SKM-1 treated with dmso at 0.1 percent for 144 hours (cell line): ENCODE measurements at regions not wholly inside any gene's neighbourhood (a gene's known extent, or its start where the extent isn't known, plus 50 kb on each side); places are given as distances from the start of the nearest gene placed in this dataset.

ENCODE experiments used
- DNase-seq: peaks from one replicate; lab custom pipeline; 2025; ENCODE audit not compliant: unreplicated experiment; lab: John Stamatoyannopoulos, UW

DNA sequence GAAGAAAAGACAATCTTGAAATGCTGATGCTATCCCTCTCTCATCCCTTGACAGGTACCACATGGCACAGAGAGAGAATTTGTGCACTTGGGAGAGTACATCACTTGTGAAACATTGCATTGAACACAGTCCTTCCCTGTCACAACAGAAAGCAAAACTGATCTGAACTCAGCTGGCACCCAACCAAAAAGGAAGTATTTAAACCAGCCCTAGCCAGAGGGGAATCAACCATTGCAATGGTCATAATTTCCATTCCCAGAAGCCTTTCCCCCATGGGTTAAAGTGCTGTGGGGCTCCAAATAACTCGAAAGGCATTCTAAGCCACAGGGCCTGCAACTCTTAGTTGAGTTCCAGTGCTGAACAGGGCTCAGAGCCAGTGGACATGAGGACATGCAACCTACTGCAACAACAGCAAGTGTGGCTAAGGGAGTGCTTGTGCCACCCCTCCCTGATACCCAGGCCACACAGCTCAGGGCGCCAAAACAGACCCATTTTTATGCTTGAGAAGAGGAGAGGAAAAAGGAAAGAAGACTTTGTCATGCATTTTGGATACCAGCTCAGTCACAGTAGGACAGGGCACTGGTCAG lies 530.8 kb upstream of the BCHE start:
- no peak for DNase-seq

DNA sequence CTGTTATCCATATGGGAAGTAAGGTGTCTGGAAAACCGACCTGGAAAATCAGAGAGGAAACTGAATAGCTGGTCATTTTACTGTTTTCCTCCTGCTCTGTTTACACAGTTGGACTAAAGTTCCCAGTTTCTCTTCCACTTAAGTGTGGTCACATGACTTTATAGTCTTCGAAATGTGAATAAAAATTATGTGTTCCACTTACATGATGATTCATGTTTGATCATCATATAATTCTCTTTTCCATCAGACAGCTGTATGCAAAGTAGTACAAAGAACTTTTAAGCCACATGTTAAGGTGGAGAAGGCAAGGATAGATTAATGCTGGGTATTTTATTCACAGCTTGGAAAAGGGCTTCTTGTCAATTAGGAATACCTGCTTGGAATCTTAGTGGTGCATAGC lies 525.5 kb upstream of the BCHE start:
- no peak for DNase-seq

DNA sequence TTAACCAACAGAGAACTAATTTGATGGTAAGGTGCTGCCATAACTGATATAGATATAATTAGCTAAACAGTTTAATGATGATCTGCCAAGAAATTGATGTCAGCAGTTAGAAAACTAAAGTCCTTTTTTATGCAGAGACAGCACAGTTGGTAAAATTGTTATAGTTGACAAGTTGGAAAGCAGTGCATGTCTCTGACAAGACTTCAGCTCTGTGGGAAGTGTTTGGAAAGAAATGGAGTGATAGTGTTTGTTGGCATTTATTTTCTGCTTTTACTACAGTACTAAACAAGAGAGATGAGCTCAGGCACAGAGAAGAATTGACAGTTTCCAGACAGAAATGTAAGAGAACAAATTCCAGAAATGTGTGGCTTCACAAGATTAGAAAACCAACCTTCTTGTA lies 523.5 kb upstream of the BCHE start:
- no peak for DNase-seq

DNA sequence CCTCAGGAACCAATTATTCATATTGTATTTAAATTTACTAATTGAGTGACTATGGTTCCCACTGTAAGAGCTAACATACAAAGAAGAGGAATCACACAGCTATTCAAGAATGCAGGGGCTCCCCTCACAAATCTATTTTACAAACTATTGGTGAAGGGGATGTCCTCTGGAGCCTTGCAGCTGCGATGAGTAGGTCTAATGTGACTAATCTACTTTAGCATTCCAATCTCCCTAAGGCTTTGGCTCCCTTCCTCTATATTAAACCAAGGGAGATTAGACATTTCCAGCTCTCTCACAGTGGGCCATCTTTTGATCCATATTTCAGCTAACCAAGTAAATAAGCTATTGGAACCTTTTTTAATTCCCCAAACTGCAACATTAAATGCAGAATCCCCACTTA lies 514.2 kb upstream of the BCHE start:
- DNase-seq, result no peak

DNA sequence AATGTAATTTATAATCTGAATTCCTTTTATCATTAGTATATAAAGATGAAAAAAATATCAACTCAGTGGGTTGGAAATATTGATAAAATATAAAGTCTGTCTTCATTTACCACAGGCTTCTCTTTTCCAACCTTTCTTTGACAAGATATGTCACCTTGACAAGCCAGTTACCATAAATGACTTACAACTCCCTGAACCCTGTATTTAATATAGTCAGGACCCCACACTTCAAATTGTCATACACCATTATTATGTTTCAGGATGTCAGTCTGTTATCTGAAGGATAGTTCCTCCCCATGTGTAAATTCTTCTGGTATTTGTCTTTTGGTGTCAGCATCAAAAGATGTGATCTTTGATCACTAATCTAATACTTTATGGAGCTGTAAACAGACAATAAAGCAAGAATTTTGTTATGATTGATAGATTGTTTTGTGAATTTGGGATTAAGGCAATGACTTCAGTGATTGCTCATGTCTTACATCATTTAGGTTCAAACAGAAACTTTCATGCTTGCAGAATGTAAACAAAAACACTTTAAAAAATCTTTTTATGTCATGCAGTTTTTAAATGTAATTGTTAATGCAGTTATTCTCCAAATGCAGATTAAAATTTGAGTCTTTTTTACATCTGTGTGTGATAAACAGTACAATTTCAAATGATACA lies 503.5 kb upstream of the BCHE start:
- no peak for DNase-seq

- DNase-seq, result no peak
These were observed 487.2 kb upstream of the BCHE start for GRCh38 chr3:166324401-166324800.

DNA sequence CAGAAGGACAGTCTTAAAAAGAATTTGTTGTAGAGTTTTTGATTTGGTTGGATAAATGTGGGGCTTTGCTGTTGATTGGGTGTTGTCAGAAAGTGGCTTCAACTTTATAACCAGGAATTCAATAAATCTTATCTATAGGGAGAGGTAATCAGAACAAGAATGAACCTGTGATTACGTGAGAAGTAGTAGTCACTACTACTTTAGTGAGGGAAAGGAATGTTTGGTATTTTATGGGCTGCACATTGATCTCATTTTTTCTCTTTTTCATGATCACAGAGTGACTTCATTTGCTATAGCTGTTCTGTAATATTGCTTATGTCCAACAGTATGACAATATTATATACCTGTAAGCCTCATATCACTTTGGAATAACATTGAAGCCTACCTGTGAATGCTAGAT lies 485.2 kb upstream of the BCHE start:
- DNase-seq, result no peak

- no peak for DNase-seq
These were observed 470.6 kb upstream of the BCHE start for GRCh38 chr3:166307756-166308350.

GRCh38 chr3:166304584-166304983 lies 467.4 kb upstream of the BCHE start:
- DNase-seq, result no peak

GRCh38 chr3:166303681-166304080 lies 466.5 kb upstream of the BCHE start:
- DNase-seq, result no peak

GRCh38 chr3:166302331-166302730 lies 465.1 kb upstream of the BCHE start:
- no peak for DNase-seq

- no peak for DNase-seq
These were observed 459.1 kb upstream of the BCHE start for GRCh38 chr3:166296179-166296783.

GRCh38 chr3:166291186-166291955 lies 454.1 kb upstream of the BCHE start:
- no peak for DNase-seq

- DNase-seq, result peak; percentile 79
These were observed 447.8 kb upstream of the BCHE start for GRCh38 chr3:166285001-166285400.

GRCh38 chr3:166283840-166284239 lies 446.6 kb upstream of the BCHE start:
- peak; percentile 54 for DNase-seq

DNA sequence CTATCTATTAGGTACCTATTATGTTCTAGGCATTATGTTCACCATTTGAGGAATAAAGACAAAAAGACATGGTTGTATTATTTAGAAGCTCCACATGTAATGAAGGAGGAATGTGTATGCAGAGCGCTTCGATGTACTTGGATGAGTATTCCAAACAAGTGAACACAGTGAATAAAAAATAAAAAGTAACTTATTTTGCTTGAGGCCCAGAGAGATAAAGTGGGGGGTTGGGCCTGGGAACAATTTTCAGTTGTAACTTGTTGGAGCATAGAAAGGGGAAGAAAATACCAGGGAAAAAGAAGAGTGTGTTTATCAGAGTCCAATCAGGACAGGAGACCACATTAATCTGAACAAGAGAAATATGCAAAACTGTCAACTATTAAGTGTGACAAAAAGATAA lies 445.7 kb upstream of the BCHE start:
- DNase-seq, result no peak

GRCh38 chr3:166279636-166280035 lies 442.4 kb upstream of the BCHE start:
- DNase-seq, result no peak

- no peak for DNase-seq
These were observed 437.8 kb upstream of the BCHE start for GRCh38 chr3:166275024-166275390.

DNA sequence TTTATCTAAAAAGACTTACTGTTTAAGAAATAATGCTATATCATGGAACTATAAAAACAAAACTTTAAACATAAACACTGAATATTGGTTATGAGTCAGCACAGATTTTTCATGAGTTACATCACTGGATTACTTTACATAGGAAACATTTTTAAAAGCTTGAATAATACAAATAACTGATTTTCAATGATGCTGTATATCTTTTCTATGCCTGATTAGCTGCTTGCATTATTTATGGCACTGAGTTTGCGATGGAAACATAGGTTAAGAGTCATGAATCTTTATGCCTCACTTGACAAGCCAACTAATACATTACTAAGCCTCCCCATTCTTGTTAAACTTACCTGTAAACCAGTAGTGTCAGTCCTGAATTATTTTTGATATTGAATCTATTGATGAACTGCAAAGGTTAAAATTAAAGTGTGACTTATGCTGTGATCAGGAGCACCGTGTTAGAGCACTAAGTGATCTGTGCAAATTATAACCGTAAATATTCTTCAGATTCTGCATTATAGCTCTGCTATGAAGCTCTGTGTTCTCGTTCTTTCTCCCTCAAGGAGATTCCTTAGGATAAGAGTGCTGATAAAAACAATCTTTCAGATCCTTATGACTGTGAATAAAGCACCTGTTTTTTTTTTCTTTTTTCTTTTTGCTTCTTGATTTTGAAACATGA lies 437.3 kb upstream of the BCHE start:
- DNase-seq, result no peak

GRCh38 chr3:166270429-166270828 lies 433.2 kb upstream of the BCHE start:
- no peak for DNase-seq

- no peak for DNase-seq
These were observed 427.9 kb upstream of the BCHE start for GRCh38 chr3:166265153-166265552.
